Right atrium auricular region (tissue), 2 donors: ENCODE measurements at regions not wholly inside any gene's neighbourhood (a gene's known extent, or its start where the extent isn't known, plus 50 kb on each side); places are given as distances from the start of the nearest gene placed in this dataset.

Source experiments
- DNase-seq: peaks from one replicate; pipeline ENCODE4 v3.0.0-alpha.2; 2019; ENCODE audit warnings: low spot score
- H3K27ac ChIP-seq, 2 donors: fragments of 200-600 bp; sonication (generic); 1 replicate in 1 of 2; 2 replicates in 1 of 2; pipeline ENCODE4 v1.5.1; 2016 to 2019
- H3K27me3 ChIP-seq, 2 donors: fragments of 200-600 bp; sonication (generic); one replicate each; pipeline versions ENCODE4 v1.5.1 to v1.6.0; 2017 to 2019
- H3K36me3 ChIP-seq: fragments of 200-600 bp; sonication (generic); one replicate; pipeline ENCODE4 v1.5.1; 2016
- H3K4me1 ChIP-seq, 2 donors: fragments of 200-600 bp; sonication (generic); one replicate each; pipeline versions ENCODE4 v1.5.1 to v1.6.0; 2017 to 2019
- H3K4me3 ChIP-seq, 2 donors: fragments of 200-600 bp; sonication (generic); 1 replicate in 1 of 2; 2 replicates in 1 of 2; pipeline ENCODE4 v1.5.1; 2017 to 2019; ENCODE audit warnings: mild to moderate bottlenecking in 1 of 2, moderate library complexity in 1 of 2
- H3K9me3 ChIP-seq, 2 donors: fragments of 200-600 bp; sonication (generic); one replicate each; pipeline ENCODE4 v1.5.1; 2019
- TF ChIP-seq, protein P1 (sequence below), 2 donors: fragments of 200-600 bp; sonication (generic); IDR thresholded peaks; one replicate each; pipeline ENCODE4 v1.5.1; 2019; ENCODE audit warnings: antibody characterized with exemption in 2 of 2

DNA sequence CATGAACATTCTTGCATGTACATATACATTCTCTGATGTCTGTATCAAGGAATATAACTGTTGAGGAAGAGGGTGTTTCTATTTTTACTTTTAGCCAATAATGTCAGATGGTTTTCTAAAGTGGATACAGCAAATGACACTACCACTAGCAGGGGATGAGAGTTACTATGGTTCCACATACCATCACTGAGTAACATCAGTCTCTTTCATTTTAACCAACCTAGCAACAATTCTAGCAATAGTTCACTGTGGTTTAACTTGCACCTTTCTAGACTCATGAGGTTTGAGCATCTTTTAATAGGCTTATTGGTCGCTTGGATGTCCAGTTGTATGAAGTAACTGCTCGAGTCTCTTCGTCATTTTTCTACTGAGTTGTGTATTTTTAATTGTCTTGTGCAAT, 68.5 kb upstream of the ZNF746 start:
- H3K27ac ChIP-seq = no peak overlapping the region
- H3K4me3 ChIP-seq = no peak overlapping the region
- no peaks in the 10 kb centered on the region for H3K27me3 ChIP-seq
- no peak for DNase-seq
- H3K4me1 ChIP-seq = peaks cover 0 to 25% of the 10 kb centered on the region in 2 donors
- TF ChIP-seq, protein P1, sequence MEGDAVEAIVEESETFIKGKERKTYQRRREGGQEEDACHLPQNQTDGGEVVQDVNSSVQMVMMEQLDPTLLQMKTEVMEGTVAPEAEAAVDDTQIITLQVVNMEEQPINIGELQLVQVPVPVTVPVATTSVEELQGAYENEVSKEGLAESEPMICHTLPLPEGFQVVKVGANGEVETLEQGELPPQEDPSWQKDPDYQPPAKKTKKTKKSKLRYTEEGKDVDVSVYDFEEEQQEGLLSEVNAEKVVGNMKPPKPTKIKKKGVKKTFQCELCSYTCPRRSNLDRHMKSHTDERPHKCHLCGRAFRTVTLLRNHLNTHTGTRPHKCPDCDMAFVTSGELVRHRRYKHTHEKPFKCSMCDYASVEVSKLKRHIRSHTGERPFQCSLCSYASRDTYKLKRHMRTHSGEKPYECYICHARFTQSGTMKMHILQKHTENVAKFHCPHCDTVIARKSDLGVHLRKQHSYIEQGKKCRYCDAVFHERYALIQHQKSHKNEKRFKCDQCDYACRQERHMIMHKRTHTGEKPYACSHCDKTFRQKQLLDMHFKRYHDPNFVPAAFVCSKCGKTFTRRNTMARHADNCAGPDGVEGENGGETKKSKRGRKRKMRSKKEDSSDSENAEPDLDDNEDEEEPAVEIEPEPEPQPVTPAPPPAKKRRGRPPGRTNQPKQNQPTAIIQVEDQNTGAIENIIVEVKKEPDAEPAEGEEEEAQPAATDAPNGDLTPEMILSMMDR (IDR thresholded peaks at IDR 0.05) = no peak
- no peaks in the 10 kb centered on the region for H3K36me3 ChIP-seq
- peaks cover 0 to 26% of the 10 kb centered on the region in 2 donors for H3K9me3 ChIP-seq

DNA sequence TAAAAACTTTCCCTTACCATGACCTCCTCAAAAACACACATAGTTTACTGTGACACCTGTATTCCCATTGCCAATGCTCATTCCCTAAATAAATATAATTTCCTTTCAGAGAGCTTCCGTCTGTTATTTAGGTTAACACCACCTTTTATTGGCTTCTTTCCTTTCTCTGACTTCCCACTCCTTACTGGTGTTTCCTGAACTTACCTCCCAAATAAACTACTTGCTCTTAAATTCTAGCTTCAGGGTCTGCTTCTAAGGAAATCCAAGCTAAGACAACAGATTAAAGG, 67.4 kb upstream of the ZNF746 start:
- H3K27ac ChIP-seq = no peak overlapping the region
- DNase-seq = no peak
- peaks cover 0 to 25% of the 10 kb centered on the region in 2 donors for H3K4me1 ChIP-seq
- no peaks in the 10 kb centered on the region for H3K36me3 ChIP-seq
- H3K27me3 ChIP-seq = no peaks in the 10 kb centered on the region
- H3K9me3 ChIP-seq = peaks cover 0 to 22% of the 10 kb centered on the region in 2 donors
- TF ChIP-seq, protein P1 (IDR thresholded peaks at IDR 0.05) = no peak
- H3K4me3 ChIP-seq = no peak overlapping the region

DNA sequence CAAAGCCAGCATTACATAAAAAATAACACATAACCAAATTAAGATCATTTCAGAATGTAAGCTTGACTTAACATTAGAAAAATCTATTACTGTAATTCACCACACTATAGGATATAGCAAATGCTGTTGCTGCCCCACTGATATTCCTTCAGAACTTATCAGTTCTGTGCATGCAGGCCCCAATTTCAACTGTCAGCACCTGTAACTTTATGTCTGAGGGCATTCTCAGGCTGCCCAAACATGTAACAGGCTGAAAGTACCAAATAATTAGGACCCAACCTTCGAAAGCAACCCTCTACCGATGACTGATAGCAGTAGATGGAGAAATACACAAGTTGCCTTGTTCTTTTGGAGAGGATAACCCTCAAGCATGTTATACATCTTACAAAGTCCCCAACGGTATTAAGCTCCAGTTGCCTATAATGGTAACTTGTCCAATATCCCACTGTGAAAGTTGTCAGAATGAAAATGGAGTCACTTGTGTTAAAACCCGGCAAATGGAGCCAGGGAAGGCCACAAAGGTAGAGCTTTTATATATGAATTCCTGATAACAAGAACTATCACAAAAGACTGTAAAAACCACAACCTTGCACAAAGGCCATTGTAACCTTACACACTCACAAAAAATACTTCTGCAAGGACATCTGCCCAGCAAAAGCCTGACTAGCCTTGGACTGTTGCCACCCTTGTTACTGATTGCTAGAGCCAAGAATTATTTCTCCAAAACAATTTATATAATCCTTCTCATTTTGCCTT, 66.9 kb upstream of the ZNF746 start:
- Histone ChIP-seq H3K4me1 (peaks cover 0 to 25% of the 10 kb centered on the region in 2 donors), H3K27ac (no peak overlapping the region), H3K36me3 (no peaks in the 10 kb centered on the region), H3K4me3 (no peak overlapping the region), H3K9me3 (peaks cover 0 to 16% of the 10 kb centered on the region in 2 donors), H3K27me3 (no peaks in the 10 kb centered on the region)
- no peak for DNase-seq
- TF ChIP-seq, protein P1 (IDR thresholded peaks at IDR 0.05) = no peak

DNA sequence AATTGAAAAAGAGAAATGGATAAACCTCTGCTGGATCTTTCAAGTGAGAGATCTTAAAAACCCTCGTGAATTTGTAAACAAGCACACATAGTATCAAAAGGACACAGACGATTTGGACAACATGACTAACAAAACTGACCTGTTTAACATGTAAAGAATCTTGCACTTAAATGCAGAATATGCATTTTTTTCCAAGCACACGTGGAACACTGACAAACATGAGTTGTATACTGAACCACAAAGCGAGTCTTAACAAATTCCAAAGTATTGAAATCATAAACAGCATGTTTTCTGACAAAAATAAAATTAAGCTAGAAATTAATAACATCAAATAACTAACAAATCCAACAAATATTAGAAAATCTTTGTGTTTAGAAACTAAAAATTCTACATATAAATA, 65.0 kb upstream of the ZNF746 start:
- TF ChIP-seq, protein P1 (IDR thresholded peaks at IDR 0.05) = no peak
- Histone ChIP-seq H3K36me3 (peaks cover 10% of the 10 kb centered on the region), H3K27me3 (no peaks in the 10 kb centered on the region), H3K4me3 (no peak overlapping the region), H3K27ac (no peak overlapping the region), H3K4me1 (peaks cover 0 to 21% of the 10 kb centered on the region in 2 donors), H3K9me3 (peaks cover 0 to 9% of the 10 kb centered on the region in 2 donors)
- DNase-seq = no peak

DNA sequence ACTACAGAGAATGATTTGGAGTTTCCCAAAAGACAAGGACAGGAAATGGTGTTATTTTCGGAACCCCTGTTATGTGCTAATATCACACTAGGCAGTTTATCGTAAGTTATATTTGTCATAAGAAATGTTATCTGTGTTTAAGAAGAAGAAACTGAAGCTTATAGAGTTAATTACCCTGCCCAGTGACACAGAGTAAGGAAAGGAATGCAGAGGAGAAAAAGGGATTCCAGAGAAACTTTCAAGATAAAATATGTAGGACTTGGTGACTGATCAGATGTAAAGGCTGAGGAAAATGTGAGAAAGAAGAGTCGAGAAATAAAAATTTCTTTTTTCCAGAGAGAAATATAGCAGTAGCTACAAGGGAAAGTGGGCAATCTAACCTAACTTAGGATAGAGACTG, 63.5 kb upstream of the ZNF746 start:
- H3K27me3 ChIP-seq = no peaks in the 10 kb centered on the region

More for the DNA sequence above, 63.5 kb upstream of the ZNF746 start:
- H3K27ac ChIP-seq = no peak overlapping the region
- H3K9me3 ChIP-seq = peaks cover 0 to 9% of the 10 kb centered on the region in 2 donors
- peaks cover 0 to 12% of the 10 kb centered on the region in 2 donors for H3K4me1 ChIP-seq
- peaks cover 18% of the 10 kb centered on the region for H3K36me3 ChIP-seq
- H3K4me3 ChIP-seq = no peak overlapping the region
- DNase-seq = no peak
- TF ChIP-seq, protein P1 (IDR thresholded peaks at IDR 0.05) = no peak
